ENCODE measurements at regions not wholly inside any gene's neighbourhood (a gene's known extent, or its start where the extent isn't known, plus 50 kb on each side); places are given as distances from the start of the nearest gene placed in this dataset.

GRCh38 chr22:47309476-47309875 lies 547.0 kb downstream of the TBC1D22A start:
- H3K4me3 Mint-ChIP-seq: no peak overlapping the region
- no peaks in the 10 kb centered on the region; the same call in 1 of the 2 replicates for H3K9me3 Mint-ChIP-seq
- no peak overlapping the region for H3K27ac Mint-ChIP-seq
- no peak for DNase-seq
- no peaks in the 10 kb centered on the region; the same call in 1 of the 2 replicates for H3K27me3 Mint-ChIP-seq (ENCODE audit: insufficient read depth)
- TF ChIP-seq CTCF (IDR thresholded peaks at IDR 0.05): no peak
- H3K36me3 Mint-ChIP-seq (ENCODE audit: low read depth): no peaks in the 10 kb centered on the region
- H3K4me1 Mint-ChIP-seq (ENCODE audit: low read depth): peaks cover 26% of the 10 kb centered on the region

GRCh38 chr22:47308886-47309285 lies 546.4 kb downstream of the TBC1D22A start:
- no peak for TF ChIP-seq CTCF (IDR thresholded peaks at IDR 0.05)
- Mint-ChIP-seq H3K4me3 (no peak overlapping the region), H3K27me3 (ENCODE audit: insufficient read depth) (no peaks in the 10 kb centered on the region; the same call in 1 of the 2 replicates), H3K36me3 (ENCODE audit: low read depth) (no peaks in the 10 kb centered on the region), H3K4me1 (ENCODE audit: low read depth) (peaks cover 26% of the 10 kb centered on the region), H3K9me3 (no peaks in the 10 kb centered on the region; the same call in 1 of the 2 replicates), H3K27ac (no peak overlapping the region)
- no peak for DNase-seq

- DNase-seq: no peak
- H3K9me3 Mint-ChIP-seq: no peaks in the 10 kb centered on the region; the same call in 1 of the 2 replicates
- no peak for TF ChIP-seq CTCF (IDR thresholded peaks at IDR 0.05)
- H3K27me3 Mint-ChIP-seq (ENCODE audit: insufficient read depth): no peaks in the 10 kb centered on the region; the same call in 1 of the 2 replicates
- H3K4me1 Mint-ChIP-seq (ENCODE audit: low read depth): peaks cover 26% of the 10 kb centered on the region
- H3K36me3 Mint-ChIP-seq (ENCODE audit: low read depth): no peaks in the 10 kb centered on the region
- H3K4me3 Mint-ChIP-seq: no peak overlapping the region; the same call in 1 of the 2 replicates
- H3K27ac Mint-ChIP-seq: no peak overlapping the region
Measured at GRCh38 chr22:47307822-47308221, 545.4 kb downstream of the TBC1D22A start.

- H3K4me3 Mint-ChIP-seq: no peak overlapping the region; the same call in 1 of the 2 replicates
- H3K36me3 Mint-ChIP-seq (ENCODE audit: low read depth): no peaks in the 10 kb centered on the region
- TF ChIP-seq CTCF (IDR thresholded peaks at IDR 0.05): no peak
- peak; percentile 45 for DNase-seq
- no peaks in the 10 kb centered on the region; the same call in 1 of the 2 replicates for H3K9me3 Mint-ChIP-seq
- peaks cover 26% of the 10 kb centered on the region for H3K4me1 Mint-ChIP-seq (ENCODE audit: low read depth)
- peak overlapping the region; percentile 9; the same call in 1 of the 2 replicates for H3K27ac Mint-ChIP-seq
- H3K27me3 Mint-ChIP-seq (ENCODE audit: insufficient read depth): no peaks in the 10 kb centered on the region; the same call in 1 of the 2 replicates
Measured at GRCh38 chr22:47307326-47307725, 544.9 kb downstream of the TBC1D22A start.

- Mint-ChIP-seq H3K4me3 (no peak overlapping the region), H3K9me3 (peaks cover 5% of the 10 kb centered on the region), H3K27ac (no peak overlapping the region), H3K4me1 (ENCODE audit: low read depth) (peaks cover 17% of the 10 kb centered on the region), H3K36me3 (ENCODE audit: low read depth) (no peaks in the 10 kb centered on the region), H3K27me3 (ENCODE audit: insufficient read depth) (no peaks in the 10 kb centered on the region; the same call in none of the 2 replicates)
- DNase-seq: no peak
- TF ChIP-seq CTCF (IDR thresholded peaks at IDR 0.05): no peak
Measured at GRCh38 chr22:47304854-47305253, 542.4 kb downstream of the TBC1D22A start.
